Tibial nerve (tissue), 4 donors: ENCODE measurements at regions not wholly inside any gene's neighbourhood (a gene's known extent, or its start where the extent isn't known, plus 50 kb on each side); places are given as distances from the start of the nearest gene placed in this dataset.

Experiments
- EP300 ChIP-seq, 2 donors: sonication (generic); formaldehyde crosslinking; IDR thresholded peaks; one replicate each; pipeline ENCODE4 v1.6.1; 2017; ENCODE audit warnings: antibody characterized with exemption in 2 of 2, mild to moderate bottlenecking in 1 of 2
- TF ChIP-seq, protein P1 (sequence below), 5 experiments: fragments of 200-600 bp in 3 of 5; fragments of 450-650 bp in 2 of 5; sonication (generic) in 3 of 5; IDR thresholded peaks; one replicate each; pipeline ENCODE4 v1.5.1; 2016 to 2019; ENCODE audit warnings: antibody characterized with exemption in 5 of 5, mild to moderate bottlenecking in 3 of 5, moderate library complexity in 2 of 5

DNA sequence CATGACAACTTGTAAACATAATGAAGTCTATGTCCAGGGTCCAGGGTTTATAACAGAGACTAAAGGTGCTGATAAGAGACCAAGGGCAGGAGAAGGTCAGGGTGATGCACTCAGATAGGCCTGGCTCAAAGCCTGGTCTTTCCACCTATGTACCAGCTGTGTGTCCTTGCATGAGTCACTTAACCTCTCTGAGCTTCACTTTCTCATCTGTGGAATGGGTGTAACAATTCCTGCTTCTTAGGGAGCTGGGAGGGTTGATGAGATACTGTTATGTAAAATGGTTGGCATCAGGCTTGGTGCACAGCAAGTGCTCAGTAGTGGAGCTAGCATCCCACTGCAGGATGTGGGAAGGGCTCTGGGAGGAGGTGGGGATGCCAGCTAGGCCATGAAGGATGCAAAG, 143.7 kb upstream of the CSF3R start:
- TF ChIP-seq, protein P1, sequence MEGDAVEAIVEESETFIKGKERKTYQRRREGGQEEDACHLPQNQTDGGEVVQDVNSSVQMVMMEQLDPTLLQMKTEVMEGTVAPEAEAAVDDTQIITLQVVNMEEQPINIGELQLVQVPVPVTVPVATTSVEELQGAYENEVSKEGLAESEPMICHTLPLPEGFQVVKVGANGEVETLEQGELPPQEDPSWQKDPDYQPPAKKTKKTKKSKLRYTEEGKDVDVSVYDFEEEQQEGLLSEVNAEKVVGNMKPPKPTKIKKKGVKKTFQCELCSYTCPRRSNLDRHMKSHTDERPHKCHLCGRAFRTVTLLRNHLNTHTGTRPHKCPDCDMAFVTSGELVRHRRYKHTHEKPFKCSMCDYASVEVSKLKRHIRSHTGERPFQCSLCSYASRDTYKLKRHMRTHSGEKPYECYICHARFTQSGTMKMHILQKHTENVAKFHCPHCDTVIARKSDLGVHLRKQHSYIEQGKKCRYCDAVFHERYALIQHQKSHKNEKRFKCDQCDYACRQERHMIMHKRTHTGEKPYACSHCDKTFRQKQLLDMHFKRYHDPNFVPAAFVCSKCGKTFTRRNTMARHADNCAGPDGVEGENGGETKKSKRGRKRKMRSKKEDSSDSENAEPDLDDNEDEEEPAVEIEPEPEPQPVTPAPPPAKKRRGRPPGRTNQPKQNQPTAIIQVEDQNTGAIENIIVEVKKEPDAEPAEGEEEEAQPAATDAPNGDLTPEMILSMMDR (IDR thresholded peaks at IDR 0.05) = no peak
- no peak for TF ChIP-seq EP300 (IDR thresholded peaks at IDR 0.05)
